Type B pancreatic cell (in vitro differentiated cells): ENCODE measurements at regions not wholly inside any gene's neighbourhood (a gene's known extent, or its start where the extent isn't known, plus 50 kb on each side); places are given as distances from the start of the nearest gene placed in this dataset.

ENCODE experiments used
- DNase-seq: peaks from one replicate; pipeline ENCODE4 v3.0.0; 2021; ENCODE audit warnings: mixed read lengths; ENCODE audit not compliant: unreplicated experiment; ENCODE audit errors: extremely low spot score
- H3K27ac Mint-ChIP-seq: 2 replicates; pipeline ENCODE4 v1.8.0; 2021; ENCODE audit warnings: mild to moderate bottlenecking, mixed read lengths
- H3K27me3 Mint-ChIP-seq: 2 replicates; pipeline ENCODE4 v1.8.0; 2021; ENCODE audit warnings: mixed read lengths
- H3K36me3 Mint-ChIP-seq: 2 replicates; pipeline ENCODE4 v1.8.0; 2021; ENCODE audit warnings: mixed read lengths
- H3K4me1 Mint-ChIP-seq: one replicate; pipeline ENCODE4 v1.8.0; 2021; ENCODE audit warnings: mixed read lengths; ENCODE audit not compliant: unreplicated experiment
- H3K4me3 Mint-ChIP-seq: 2 replicates; pipeline ENCODE4 v1.8.0; 2021; ENCODE audit warnings: mild to moderate bottlenecking, mixed read lengths
- H3K9me3 Mint-ChIP-seq: 2 replicates; pipeline ENCODE4 v1.8.0; 2021; ENCODE audit warnings: mixed read lengths
- CTCF ChIP-seq: fragments of 200-600 bp; sonication (generic); conservative IDR thresholded peaks from 2 replicates; pipeline ENCODE4 v1.5.0; 2021; ENCODE audit warnings: antibody characterized with exemption, mild to moderate bottlenecking

GRCh38 chr13:47337781-47338507 lies 441.1 kb upstream of the HTR2A start:
- Mint-ChIP-seq H3K9me3 (peaks cover 6% of the 10 kb centered on the region), H3K27me3 (no peaks in the 10 kb centered on the region), H3K36me3 (no peaks in the 10 kb centered on the region), H3K4me3 (no peak overlapping the region), H3K4me1 (peaks cover 4% of the 10 kb centered on the region), H3K27ac (no peak overlapping the region)
- TF ChIP-seq CTCF: no peak
- DNase-seq: no peak

- no peak for TF ChIP-seq CTCF
- H3K36me3 Mint-ChIP-seq: no peaks in the 10 kb centered on the region
- no peak overlapping the region for H3K4me3 Mint-ChIP-seq
- no peaks in the 10 kb centered on the region for H3K4me1 Mint-ChIP-seq
- H3K27ac Mint-ChIP-seq: no peak overlapping the region
- no peaks in the 10 kb centered on the region for H3K9me3 Mint-ChIP-seq
- no peak for DNase-seq
- no peaks in the 10 kb centered on the region for H3K27me3 Mint-ChIP-seq
These were observed 437.3 kb upstream of the HTR2A start for GRCh38 chr13:47334173-47334572.

DNA sequence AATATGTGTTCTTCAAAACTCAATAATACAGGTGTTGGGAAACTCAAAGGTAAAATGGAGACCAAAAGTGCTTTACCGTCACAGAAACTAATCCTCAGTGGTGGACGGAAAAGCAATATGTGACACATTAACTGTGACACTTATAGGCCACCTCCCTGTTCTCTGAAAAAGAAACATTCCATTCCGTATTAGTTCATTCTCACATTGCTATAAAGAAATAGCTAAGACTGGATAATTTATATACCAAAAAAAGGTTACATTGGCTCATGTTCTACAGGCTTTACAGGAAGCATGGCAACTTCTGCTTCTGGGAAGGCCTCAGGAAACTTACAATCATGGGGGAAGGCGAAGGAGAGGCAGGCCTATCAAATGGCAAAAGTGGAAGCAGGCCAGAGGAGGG lies 435.3 kb upstream of the HTR2A start:
- H3K27ac Mint-ChIP-seq: no peak overlapping the region
- no peaks in the 10 kb centered on the region for H3K27me3 Mint-ChIP-seq
- TF ChIP-seq CTCF: no peak
- no peak for DNase-seq
- no peaks in the 10 kb centered on the region for H3K36me3 Mint-ChIP-seq
- H3K4me3 Mint-ChIP-seq: no peak overlapping the region
- H3K9me3 Mint-ChIP-seq: peaks cover 1% of the 10 kb centered on the region
- H3K4me1 Mint-ChIP-seq: no peaks in the 10 kb centered on the region

GRCh38 chr13:47330031-47330430 lies 433.2 kb upstream of the HTR2A start:
- no peaks in the 10 kb centered on the region for H3K36me3 Mint-ChIP-seq
- H3K27me3 Mint-ChIP-seq: no peaks in the 10 kb centered on the region
- DNase-seq: no peak
- TF ChIP-seq CTCF: no peak
- peaks cover 4% of the 10 kb centered on the region for H3K9me3 Mint-ChIP-seq
- H3K27ac Mint-ChIP-seq: no peak overlapping the region
- H3K4me3 Mint-ChIP-seq: no peak overlapping the region
- H3K4me1 Mint-ChIP-seq: no peaks in the 10 kb centered on the region

DNA sequence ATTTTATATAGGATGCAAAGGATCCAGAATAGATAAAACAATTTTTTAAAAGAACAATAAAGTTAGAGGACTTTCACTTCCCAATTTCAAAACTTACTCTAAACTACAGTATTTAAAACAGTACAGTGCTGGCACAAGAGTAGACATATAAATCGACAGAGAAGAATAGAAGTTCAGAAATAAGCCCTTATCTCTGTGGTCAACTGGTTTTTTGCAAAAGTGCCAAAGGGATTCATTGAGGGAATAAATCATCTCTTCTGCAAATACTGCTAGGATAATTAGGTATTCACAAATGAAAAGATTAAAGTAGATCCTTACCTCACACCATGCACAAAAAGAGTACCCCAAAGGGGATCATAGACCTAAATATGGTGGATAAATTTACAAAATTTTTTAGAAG lies 431.0 kb upstream of the HTR2A start:
- no peaks in the 10 kb centered on the region for H3K36me3 Mint-ChIP-seq
- H3K4me1 Mint-ChIP-seq: no peaks in the 10 kb centered on the region
- DNase-seq: no peak
- no peak overlapping the region for H3K27ac Mint-ChIP-seq
- no peak overlapping the region for H3K4me3 Mint-ChIP-seq
- TF ChIP-seq CTCF: no peak
- H3K27me3 Mint-ChIP-seq: no peaks in the 10 kb centered on the region
- H3K9me3 Mint-ChIP-seq: peaks cover 4% of the 10 kb centered on the region
